IMR-90 (cell line): ENCODE measurements at regions not wholly inside any gene's neighbourhood (a gene's known extent, or its start where the extent isn't known, plus 50 kb on each side); places are given as distances from the start of the nearest gene placed in this dataset.

Source experiments
- CHD1 ChIP-seq: IDR thresholded peaks from 2 replicates; pipeline ENCODE4 v1.6.1; 2012; ENCODE audit warnings: low read depth, low read length, improper control_type of control experiment
- ELK1 ChIP-seq: fragments of 150-350 bp; IDR thresholded peaks from 2 replicates; pipeline ENCODE4 v1.6.1; 2016; ENCODE audit warnings: low read depth, mild to moderate bottlenecking, low read length, moderate library complexity, borderline replicate concordance
- FOS ChIP-seq: fragments of 150-350 bp; IDR thresholded peaks from 2 replicates; pipeline ENCODE4 v1.6.1; 2016; ENCODE audit warnings: low read depth, low read length
- MXI1 ChIP-seq: IDR thresholded peaks from 2 replicates; pipeline ENCODE4 v1.6.1; 2012; ENCODE audit warnings: low read depth, mild to moderate bottlenecking, low read length, moderate library complexity, borderline replicate concordance
- NFE2L2 ChIP-seq: fragments of 150-350 bp; IDR thresholded peaks from 2 replicates; pipeline ENCODE4 v1.6.1; 2016; ENCODE audit warnings: low read depth, mild to moderate bottlenecking, low read length
- POLR2A ChIP-seq: IDR thresholded peaks from 2 replicates; pipeline ENCODE4 v1.6.1; 2012; ENCODE audit warnings: mild to moderate bottlenecking, low read depth, low read length
- RAD21 ChIP-seq: IDR thresholded peaks from 2 replicates; pipeline ENCODE4 v1.6.1; 2012; ENCODE audit warnings: low read length, improper control_type of control experiment
- RCOR1 ChIP-seq: IDR thresholded peaks from 2 replicates; pipeline ENCODE4 v1.6.1; 2012; ENCODE audit warnings: mild to moderate bottlenecking, low read length, improper control_type of control experiment; ENCODE audit not compliant: insufficient replicate concordance
- RFX5 ChIP-seq: IDR thresholded peaks from 2 replicates; pipeline ENCODE4 v1.8.0; 2012; ENCODE audit warnings: low read depth, mild to moderate bottlenecking, low read length, moderate library complexity
- SMC3 ChIP-seq: fragments of 150-350 bp; IDR thresholded peaks from 2 replicates; pipeline ENCODE4 v1.6.1; 2016; ENCODE audit warnings: low read depth, mild to moderate bottlenecking, antibody characterized with exemption, low read length, moderate library complexity
- TF ChIP-seq, protein P1 (sequence below): conservative IDR thresholded peaks from 2 replicates; pipeline ENCODE4 v1.5.1; 2012; ENCODE audit warnings: mild to moderate bottlenecking, low read depth, low read length, improper control_type of control experiment
- TF ChIP-seq, protein P2 (sequence below): fragments of 150-350 bp; IDR thresholded peaks from 2 replicates; pipeline ENCODE4 v1.6.1; 2017; ENCODE audit warnings: mild to moderate bottlenecking, antibody characterized with exemption, low read length, low read depth

DNA sequence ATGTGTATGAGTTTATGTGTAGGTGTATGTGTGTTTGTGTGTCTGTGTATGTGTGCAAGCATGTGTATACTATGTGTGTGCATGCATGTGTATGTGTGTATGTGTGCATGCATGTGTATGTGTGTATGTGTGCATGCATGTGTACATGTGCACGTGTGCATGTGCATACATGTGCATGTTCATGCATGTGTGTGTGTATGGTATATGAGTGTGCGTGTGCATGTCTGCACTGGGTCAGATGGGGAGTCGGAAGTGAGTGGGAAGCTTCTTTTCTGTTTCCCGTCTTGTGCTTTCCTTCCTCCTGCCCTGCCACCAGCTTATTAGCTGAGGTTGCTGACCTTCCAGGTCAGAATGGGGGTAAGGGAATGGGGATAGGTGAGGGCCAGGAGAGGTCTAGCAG is 174.7 kb downstream of the MAP2K4 start:
- TF ChIP-seq SMC3 (no peak), ELK1 (no peak), RFX5 (no peak), POLR2A (no peak), RCOR1 (no peak), RAD21 (no peak), NFE2L2 (no peak), CHD1 (no peak), MXI1 (no peak), FOS (no peak)
- TF ChIP-seq, protein P1, sequence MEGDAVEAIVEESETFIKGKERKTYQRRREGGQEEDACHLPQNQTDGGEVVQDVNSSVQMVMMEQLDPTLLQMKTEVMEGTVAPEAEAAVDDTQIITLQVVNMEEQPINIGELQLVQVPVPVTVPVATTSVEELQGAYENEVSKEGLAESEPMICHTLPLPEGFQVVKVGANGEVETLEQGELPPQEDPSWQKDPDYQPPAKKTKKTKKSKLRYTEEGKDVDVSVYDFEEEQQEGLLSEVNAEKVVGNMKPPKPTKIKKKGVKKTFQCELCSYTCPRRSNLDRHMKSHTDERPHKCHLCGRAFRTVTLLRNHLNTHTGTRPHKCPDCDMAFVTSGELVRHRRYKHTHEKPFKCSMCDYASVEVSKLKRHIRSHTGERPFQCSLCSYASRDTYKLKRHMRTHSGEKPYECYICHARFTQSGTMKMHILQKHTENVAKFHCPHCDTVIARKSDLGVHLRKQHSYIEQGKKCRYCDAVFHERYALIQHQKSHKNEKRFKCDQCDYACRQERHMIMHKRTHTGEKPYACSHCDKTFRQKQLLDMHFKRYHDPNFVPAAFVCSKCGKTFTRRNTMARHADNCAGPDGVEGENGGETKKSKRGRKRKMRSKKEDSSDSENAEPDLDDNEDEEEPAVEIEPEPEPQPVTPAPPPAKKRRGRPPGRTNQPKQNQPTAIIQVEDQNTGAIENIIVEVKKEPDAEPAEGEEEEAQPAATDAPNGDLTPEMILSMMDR, result no peak
- TF ChIP-seq, protein P2, sequence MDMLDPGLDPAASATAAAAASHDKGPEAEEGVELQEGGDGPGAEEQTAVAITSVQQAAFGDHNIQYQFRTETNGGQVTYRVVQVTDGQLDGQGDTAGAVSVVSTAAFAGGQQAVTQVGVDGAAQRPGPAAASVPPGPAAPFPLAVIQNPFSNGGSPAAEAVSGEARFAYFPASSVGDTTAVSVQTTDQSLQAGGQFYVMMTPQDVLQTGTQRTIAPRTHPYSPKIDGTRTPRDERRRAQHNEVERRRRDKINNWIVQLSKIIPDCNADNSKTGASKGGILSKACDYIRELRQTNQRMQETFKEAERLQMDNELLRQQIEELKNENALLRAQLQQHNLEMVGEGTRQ, result no peak
